ENCODE measurements at regions not wholly inside any gene's neighbourhood (a gene's known extent, or its start where the extent isn't known, plus 50 kb on each side); places are given as distances from the start of the nearest gene placed in this dataset.

- TF ChIP-seq YY1 (IDR thresholded peaks at IDR 0.05; ENCODE audit: insufficient read depth, insufficient read length) = no peak
- TF ChIP-seq SUZ12 (IDR thresholded peaks at IDR 0.05; ENCODE audit: extremely low read depth, insufficient read depth, insufficient read length) = no peak
- DNase-seq (ENCODE audit: low read depth, low spot score) = no peak
- Histone ChIP-seq H3K36me3 (ENCODE audit: insufficient read depth, insufficient read length, low read length) (no peaks in the 10 kb centered on the region), H3K4me1 (ENCODE audit: insufficient read depth, insufficient read length) (no peaks in the 10 kb centered on the region), H3K9me3 (ENCODE audit: insufficient read depth, low read length) (no peaks in the 10 kb centered on the region), H3K9ac (ENCODE audit: insufficient read length, low read depth) (no peak overlapping the region), H3K27me3 (ENCODE audit: insufficient read depth, insufficient read length) (no peaks in the 10 kb centered on the region), H3K4me3 (ENCODE audit: insufficient read length, low read depth) (no peak overlapping the region)
These were observed 202.3 kb downstream of the HERPUD2 start for GRCh38 chr7:35492451-35493175.

- H3K4me3 ChIP-seq (ENCODE audit: insufficient read length, low read depth) = no peak overlapping the region
- H3K9ac ChIP-seq (ENCODE audit: insufficient read length, low read depth) = no peak overlapping the region
- no peaks in the 10 kb centered on the region for H3K9me3 ChIP-seq (ENCODE audit: insufficient read depth, low read length)
- no peaks in the 10 kb centered on the region for H3K27me3 ChIP-seq (ENCODE audit: insufficient read depth, insufficient read length)
- no peaks in the 10 kb centered on the region for H3K4me1 ChIP-seq (ENCODE audit: insufficient read depth, insufficient read length)
- no peak for DNase-seq (ENCODE audit: low read depth, low spot score)
- TF ChIP-seq ZNF274 (IDR thresholded peaks at IDR 0.05; ENCODE audit: low read depth, low read length) (no peak), YY1 (IDR thresholded peaks at IDR 0.05; ENCODE audit: insufficient read depth, insufficient read length) (no peak), SUZ12 (IDR thresholded peaks at IDR 0.05; ENCODE audit: extremely low read depth, insufficient read depth, insufficient read length) (no peak)
- H3K36me3 ChIP-seq (ENCODE audit: insufficient read depth, insufficient read length, low read length) = no peaks in the 10 kb centered on the region
These were observed 203.7 kb downstream of the HERPUD2 start for GRCh38 chr7:35491233-35491632.

GRCh38 chr7:35487841-35488240 is 207.1 kb downstream of the HERPUD2 start:
- no peak overlapping the region for H3K9ac ChIP-seq (ENCODE audit: insufficient read length, low read depth)
- H3K9me3 ChIP-seq (ENCODE audit: insufficient read depth, low read length) = no peaks in the 10 kb centered on the region
- no peak for TF ChIP-seq SUZ12 (IDR thresholded peaks at IDR 0.05; ENCODE audit: extremely low read depth, insufficient read depth, insufficient read length)
- no peak for TF ChIP-seq YY1 (IDR thresholded peaks at IDR 0.05; ENCODE audit: insufficient read depth, insufficient read length)
- no peak for DNase-seq (ENCODE audit: low read depth, low spot score)
- no peaks in the 10 kb centered on the region for H3K36me3 ChIP-seq (ENCODE audit: insufficient read depth, insufficient read length, low read length)
- H3K27me3 ChIP-seq (ENCODE audit: insufficient read depth, insufficient read length) = no peaks in the 10 kb centered on the region
- H3K4me3 ChIP-seq (ENCODE audit: insufficient read length, low read depth) = no peak overlapping the region
- no peaks in the 10 kb centered on the region for H3K4me1 ChIP-seq (ENCODE audit: insufficient read depth, insufficient read length)

DNA sequence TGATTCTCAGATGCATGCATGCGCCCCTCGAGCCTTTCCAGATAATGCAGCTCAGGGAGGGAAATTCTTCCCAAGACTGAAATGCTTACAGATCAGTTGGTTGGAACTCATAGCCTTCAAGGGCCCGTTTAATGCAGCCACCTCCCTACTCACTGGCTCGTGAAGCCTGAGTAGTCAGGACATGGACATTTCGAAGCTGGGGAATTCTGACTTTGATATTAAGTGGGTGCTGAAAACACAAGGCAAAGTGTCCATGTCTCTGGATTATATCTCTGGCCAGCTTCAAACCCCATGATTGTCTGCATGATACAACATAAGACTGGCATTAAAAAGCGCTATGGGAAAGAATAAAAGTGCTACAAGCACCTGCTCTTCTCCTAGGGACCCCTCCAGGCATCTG is 207.5 kb downstream of the HERPUD2 start:
- TF ChIP-seq SUZ12 (IDR thresholded peaks at IDR 0.05; ENCODE audit: extremely low read depth, insufficient read depth, insufficient read length) (no peak), ZNF274 (IDR thresholded peaks at IDR 0.05; ENCODE audit: low read depth, low read length) (no peak), YY1 (IDR thresholded peaks at IDR 0.05; ENCODE audit: insufficient read depth, insufficient read length) (no peak)
- H3K9me3 ChIP-seq (ENCODE audit: insufficient read depth, low read length) = no peaks in the 10 kb centered on the region
- H3K4me3 ChIP-seq (ENCODE audit: insufficient read length, low read depth) = no peak overlapping the region
- no peaks in the 10 kb centered on the region for H3K4me1 ChIP-seq (ENCODE audit: insufficient read depth, insufficient read length)
- DNase-seq (ENCODE audit: low read depth, low spot score) = no peak
- no peak overlapping the region for H3K9ac ChIP-seq (ENCODE audit: insufficient read length, low read depth)
- no peaks in the 10 kb centered on the region for H3K27me3 ChIP-seq (ENCODE audit: insufficient read depth, insufficient read length)
- H3K36me3 ChIP-seq (ENCODE audit: insufficient read depth, insufficient read length, low read length) = no peaks in the 10 kb centered on the region

- Histone ChIP-seq H3K36me3 (ENCODE audit: insufficient read depth, insufficient read length, low read length) (no peaks in the 10 kb centered on the region), H3K4me1 (ENCODE audit: insufficient read depth, insufficient read length) (no peaks in the 10 kb centered on the region), H3K4me3 (ENCODE audit: insufficient read length, low read depth) (no peak overlapping the region), H3K27me3 (ENCODE audit: insufficient read depth, insufficient read length) (no peaks in the 10 kb centered on the region), H3K9me3 (ENCODE audit: insufficient read depth, low read length) (no peaks in the 10 kb centered on the region), H3K9ac (ENCODE audit: insufficient read length, low read depth) (no peak overlapping the region)
- no peak for DNase-seq (ENCODE audit: low read depth, low spot score)
- no peak for TF ChIP-seq YY1 (IDR thresholded peaks at IDR 0.05; ENCODE audit: insufficient read depth, insufficient read length)
- no peak for TF ChIP-seq SUZ12 (IDR thresholded peaks at IDR 0.05; ENCODE audit: extremely low read depth, insufficient read depth, insufficient read length)
- TF ChIP-seq ZNF274 (IDR thresholded peaks at IDR 0.05; ENCODE audit: low read depth, low read length) = no peak
These were observed 209.5 kb downstream of the HERPUD2 start for GRCh38 chr7:35485436-35485835.

DNA sequence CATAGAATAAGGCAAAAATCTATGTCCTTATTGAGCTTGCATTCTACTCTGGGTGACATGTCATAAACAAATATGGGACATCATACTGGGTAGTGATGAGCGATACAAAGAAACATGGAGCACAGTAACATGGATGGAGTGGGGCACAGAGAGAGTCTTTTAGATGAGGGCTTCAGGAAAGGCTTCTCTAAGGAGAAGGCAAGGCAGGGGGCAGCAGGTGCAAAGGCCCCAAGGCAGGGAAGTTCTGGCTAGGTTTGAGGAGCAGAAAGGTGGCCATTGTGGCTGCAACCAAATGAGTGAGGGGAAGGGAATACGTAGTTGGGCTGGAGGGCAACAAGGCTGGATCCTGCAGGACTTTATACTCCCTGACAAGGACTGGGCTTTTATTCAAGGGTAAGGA is 211.4 kb downstream of the HERPUD2 start:
- no peak overlapping the region for H3K4me3 ChIP-seq (ENCODE audit: insufficient read length, low read depth)
- TF ChIP-seq ZNF274 (IDR thresholded peaks at IDR 0.05; ENCODE audit: low read depth, low read length) (no peak), SUZ12 (IDR thresholded peaks at IDR 0.05; ENCODE audit: extremely low read depth, insufficient read depth, insufficient read length) (no peak), YY1 (IDR thresholded peaks at IDR 0.05; ENCODE audit: insufficient read depth, insufficient read length) (no peak)
- no peaks in the 10 kb centered on the region for H3K27me3 ChIP-seq (ENCODE audit: insufficient read depth, insufficient read length)
- no peak overlapping the region for H3K9ac ChIP-seq (ENCODE audit: insufficient read length, low read depth)
- no peaks in the 10 kb centered on the region for H3K4me1 ChIP-seq (ENCODE audit: insufficient read depth, insufficient read length)
- H3K36me3 ChIP-seq (ENCODE audit: insufficient read depth, insufficient read length, low read length) = no peaks in the 10 kb centered on the region
- no peak for DNase-seq (ENCODE audit: low read depth, low spot score)
- H3K9me3 ChIP-seq (ENCODE audit: insufficient read depth, low read length) = no peaks in the 10 kb centered on the region

DNA sequence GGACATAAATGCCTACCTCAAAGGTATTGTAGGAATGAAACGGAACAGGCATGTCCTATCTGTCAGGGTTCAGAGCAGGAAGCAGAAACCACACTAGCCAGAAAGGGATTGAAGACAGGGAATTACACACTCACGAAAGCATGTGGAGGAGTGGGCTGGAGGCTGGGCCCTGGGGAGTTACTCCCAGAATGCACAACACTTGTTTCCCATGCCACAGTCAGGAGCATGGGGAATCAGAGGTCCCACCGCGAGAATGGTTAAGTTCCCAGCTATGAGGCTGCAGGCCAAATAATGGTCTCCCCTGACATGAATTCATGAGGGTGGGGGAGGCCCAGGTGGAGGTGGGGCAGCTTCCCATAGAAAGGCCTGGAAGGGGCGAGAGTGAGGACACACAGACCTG is 212.7 kb downstream of the HERPUD2 start:
- Histone ChIP-seq H3K4me1 (ENCODE audit: insufficient read depth, insufficient read length) (no peaks in the 10 kb centered on the region), H3K9me3 (ENCODE audit: insufficient read depth, low read length) (no peaks in the 10 kb centered on the region), H3K4me3 (ENCODE audit: insufficient read length, low read depth) (no peak overlapping the region), H3K36me3 (ENCODE audit: insufficient read depth, insufficient read length, low read length) (no peaks in the 10 kb centered on the region), H3K27me3 (ENCODE audit: insufficient read depth, insufficient read length) (no peaks in the 10 kb centered on the region), H3K9ac (ENCODE audit: insufficient read length, low read depth) (no peak overlapping the region)
- DNase-seq (ENCODE audit: low read depth, low spot score) = no peak
- TF ChIP-seq YY1 (IDR thresholded peaks at IDR 0.05; ENCODE audit: insufficient read depth, insufficient read length) = no peak
- TF ChIP-seq ZNF274 (IDR thresholded peaks at IDR 0.05; ENCODE audit: low read depth, low read length) = no peak
- no peak for TF ChIP-seq SUZ12 (IDR thresholded peaks at IDR 0.05; ENCODE audit: extremely low read depth, insufficient read depth, insufficient read length)

All from NT2/D1 (cell line).